ENCODE measurements at regions not wholly inside any gene's neighbourhood (a gene's known extent, or its start where the extent isn't known, plus 50 kb on each side); places are given as distances from the start of the nearest gene placed in this dataset.

DNA sequence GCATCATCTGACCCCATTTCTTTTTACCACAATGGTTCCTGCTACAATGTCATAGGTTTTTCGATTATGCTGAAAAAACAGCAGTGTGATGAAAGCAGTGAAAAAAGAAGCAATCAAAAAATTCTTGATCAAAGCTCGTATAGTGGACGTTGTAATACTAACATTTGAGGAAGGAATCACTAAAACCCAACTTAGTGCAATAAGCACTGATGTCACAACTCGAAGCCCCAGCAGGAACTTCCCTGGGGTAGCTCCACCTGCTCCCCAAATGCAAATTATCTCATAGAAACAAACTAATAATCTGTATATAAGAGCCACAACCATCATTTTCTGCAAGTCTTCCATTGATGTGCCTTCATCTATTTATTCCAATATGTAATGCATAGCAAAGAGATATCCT, 285.6 kb upstream of the SGK1 start:
- TF ChIP-seq ARNTL (CRISPR knock-in tag; IDR thresholded peaks at IDR 0.05; ENCODE audit: borderline replicate concordance, low read depth) = no peak
- TF ChIP-seq, protein P1, sequence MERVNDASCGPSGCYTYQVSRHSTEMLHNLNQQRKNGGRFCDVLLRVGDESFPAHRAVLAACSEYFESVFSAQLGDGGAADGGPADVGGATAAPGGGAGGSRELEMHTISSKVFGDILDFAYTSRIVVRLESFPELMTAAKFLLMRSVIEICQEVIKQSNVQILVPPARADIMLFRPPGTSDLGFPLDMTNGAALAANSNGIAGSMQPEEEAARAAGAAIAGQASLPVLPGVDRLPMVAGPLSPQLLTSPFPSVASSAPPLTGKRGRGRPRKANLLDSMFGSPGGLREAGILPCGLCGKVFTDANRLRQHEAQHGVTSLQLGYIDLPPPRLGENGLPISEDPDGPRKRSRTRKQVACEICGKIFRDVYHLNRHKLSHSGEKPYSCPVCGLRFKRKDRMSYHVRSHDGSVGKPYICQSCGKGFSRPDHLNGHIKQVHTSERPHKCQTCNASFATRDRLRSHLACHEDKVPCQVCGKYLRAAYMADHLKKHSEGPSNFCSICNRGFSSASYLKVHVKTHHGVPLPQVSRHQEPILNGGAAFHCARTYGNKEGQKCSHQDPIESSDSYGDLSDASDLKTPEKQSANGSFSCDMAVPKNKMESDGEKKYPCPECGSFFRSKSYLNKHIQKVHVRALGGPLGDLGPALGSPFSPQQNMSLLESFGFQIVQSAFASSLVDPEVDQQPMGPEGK (CRISPR knock-in tag; IDR thresholded peaks at IDR 0.05; ENCODE audit: borderline replicate concordance) = no peak
- no peak for TF ChIP-seq BACH2 (CRISPR knock-in tag; IDR thresholded peaks at IDR 0.05; ENCODE audit: borderline replicate concordance)
- no peak for TF ChIP-seq ZC3H10 (CRISPR knock-in tag; IDR thresholded peaks at IDR 0.05)
- no peak for TF ChIP-seq ZFP3 (CRISPR knock-in tag; IDR thresholded peaks at IDR 0.05)
- TF ChIP-seq PPARA (CRISPR knock-in tag; IDR thresholded peaks at IDR 0.05; ENCODE audit: borderline replicate concordance) = no peak
- TF ChIP-seq, protein P2, sequence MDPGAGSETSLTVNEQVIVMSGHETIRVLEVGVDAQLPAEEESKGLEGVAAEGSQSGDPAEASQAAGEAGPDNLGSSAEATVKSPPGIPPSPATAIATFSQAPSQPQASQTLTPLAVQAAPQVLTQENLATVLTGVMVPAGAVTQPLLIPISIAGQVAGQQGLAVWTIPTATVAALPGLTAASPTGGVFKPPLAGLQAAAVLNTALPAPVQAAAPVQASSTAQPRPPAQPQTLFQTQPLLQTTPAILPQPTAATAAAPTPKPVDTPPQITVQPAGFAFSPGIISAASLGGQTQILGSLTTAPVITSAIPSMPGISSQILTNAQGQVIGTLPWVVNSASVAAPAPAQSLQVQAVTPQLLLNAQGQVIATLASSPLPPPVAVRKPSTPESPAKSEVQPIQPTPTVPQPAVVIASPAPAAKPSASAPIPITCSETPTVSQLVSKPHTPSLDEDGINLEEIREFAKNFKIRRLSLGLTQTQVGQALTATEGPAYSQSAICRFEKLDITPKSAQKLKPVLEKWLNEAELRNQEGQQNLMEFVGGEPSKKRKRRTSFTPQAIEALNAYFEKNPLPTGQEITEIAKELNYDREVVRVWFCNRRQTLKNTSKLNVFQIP (CRISPR knock-in tag; IDR thresholded peaks at IDR 0.05; ENCODE audit: borderline replicate concordance, low read depth) = no peak

Data from SK-N-SH treated with all-trans-retinoic acid at 6 μM for 48 hours (cell line).